GM12878 (cell line): ENCODE measurements at regions not wholly inside any gene's neighbourhood (a gene's known extent, or its start where the extent isn't known, plus 50 kb on each side); places are given as distances from the start of the nearest gene placed in this dataset.

Experiments
- ATAC-seq: fragments of 200-7000 bp; cut with Tn5 transposase; 3 replicates; pipeline ENCODE4 v1.9.1; 2020; ENCODE audit warnings: mild to moderate bottlenecking, moderate library complexity
- BruUV-seq: library from RNA; stranded (reverse); fragments of 400-500 nt; replicated peaks from 2 replicates; lab custom pipeline; 2021; lab: Mats Ljungman, UMichigan
- CTCF ChIA-PET: fragments of 300-600 bp; sonication (Branson Sonifier 250); formaldehyde crosslinking; extraction: SDS; loops from one replicate; lab custom pipeline; 2021; ENCODE audit warnings: inconsistent platforms; lab: Yijun Ruan, JAX
- POLR2A ChIA-PET: fragments of 350-600 bp; formaldehyde crosslinking; extraction: SDS; loops from one replicate; lab custom pipeline; 2021; ENCODE audit warnings: inconsistent platforms; lab: Charles Lee
- RAD21 ChIA-PET: fragments of 300-600 bp; sonication (Branson Sonifier 250); formaldehyde crosslinking; loops from one replicate; lab custom pipeline; 2023; ENCODE audit warnings: antibody characterized with exemption; ENCODE audit not compliant: unreplicated experiment; lab: Charles Lee
- SMC1A ChIA-PET: fragments of 300-600 bp; sonication (Branson Sonifier 250); formaldehyde crosslinking; loops from one replicate; lab custom pipeline; 2023; ENCODE audit not compliant: unreplicated experiment, uncharacterized antibody; lab: Charles Lee
- DNase-seq: peaks from one replicate; pipeline ENCODE4 v3.0.0-alpha.2; 2011; ENCODE audit warnings: low read depth, low spot score
- FAIRE-seq: peaks from 3 replicates; lab custom pipeline; 2011; peaks lifted over from hg19 to GRCh38; lab: Jason Lieb, UNC
- H2AFZ ChIP-seq: 2 replicates; pipeline ENCODE4 v1.6.0; 2011; ENCODE audit warnings: low read depth, low read length, control low read depth; ENCODE audit not compliant: control insufficient read depth
- H3K27ac ChIP-seq: 2 replicates; pipeline ENCODE4 v1.5.1; 2011; ENCODE audit warnings: control low read depth; ENCODE audit not compliant: control insufficient read depth, insufficient read depth
- H3K27me3 ChIP-seq, 2 experiments: replicated peaks in 1 of 2; 2 replicates each; pipeline versions ENCODE4 v1.6.0 to v1.6.1; 2011; ENCODE audit warnings: low read length in 1 of 2; ENCODE audit not compliant: control insufficient read depth in 2 of 2, insufficient read depth in 2 of 2
- H3K36me3 ChIP-seq, 2 experiments: 2 replicates each; pipeline ENCODE4 v1.5.1; 2011; ENCODE audit warnings: low read length in 1 of 2; ENCODE audit not compliant: control insufficient read depth in 2 of 2, insufficient read depth in 2 of 2
- H3K4me1 ChIP-seq: 2 replicates; pipeline ENCODE4 v1.6.1; 2011; ENCODE audit warnings: mild to moderate bottlenecking, low read length, moderate library complexity, mixed read lengths; ENCODE audit not compliant: control insufficient read depth, insufficient read depth
- H3K4me2 ChIP-seq: 2 replicates; pipeline ENCODE4 v1.6.0; 2011; ENCODE audit warnings: control low read depth; ENCODE audit not compliant: control insufficient read depth, insufficient read depth
- H3K4me3 ChIP-seq: fragments of 200-600 bp; sonication (generic); 2 replicates; pipeline ENCODE4 v1.5.1; 2016
- H3K79me2 ChIP-seq: 2 replicates; pipeline ENCODE4 v1.6.0; 2011; ENCODE audit warnings: low read length; ENCODE audit not compliant: control insufficient read depth, insufficient read depth
- H3K9ac ChIP-seq: 2 replicates; pipeline ENCODE4 v1.8.0; 2011; ENCODE audit warnings: low read length, control low read depth, mixed read lengths; ENCODE audit not compliant: control insufficient read depth, insufficient read depth
- H3K9me3 ChIP-seq: replicated peaks from 3 replicates; pipeline ENCODE4 v1.5.1; 2011; ENCODE audit warnings: mild to moderate bottlenecking, low read length; ENCODE audit not compliant: control insufficient read depth, insufficient read depth
- H4K20me1 ChIP-seq: 2 replicates; pipeline ENCODE4 v1.6.0; 2011; ENCODE audit not compliant: control insufficient read depth, insufficient read depth
- CBX3 ChIP-seq: fragments of 200-600 bp; sonication (generic); IDR thresholded peaks from 2 replicates; pipeline ENCODE4 v1.6.1; 2016; ENCODE audit warnings: low read depth, borderline replicate concordance
- DPF2 ChIP-seq: fragments of 450-650 bp; IDR thresholded peaks from 2 replicates; pipeline ENCODE4 v1.6.1; 2017; ENCODE audit warnings: mild to moderate bottlenecking
- E2F8 ChIP-seq: fragments of 450-650 bp; IDR thresholded peaks from 2 replicates; pipeline ENCODE4 v1.6.1; 2018; ENCODE audit warnings: mild to moderate bottlenecking, low read depth, moderate library complexity; ENCODE audit not compliant: partially characterized antibody
- ESRRA ChIP-seq: IDR thresholded peaks from 2 replicates; pipeline ENCODE4 v1.6.1; 2012; ENCODE audit warnings: mild to moderate bottlenecking, low read length, improper control_type of control experiment
- IRF5 ChIP-seq: fragments of 450-650 bp; IDR thresholded peaks from 2 replicates; pipeline ENCODE4 v1.6.1; 2017; ENCODE audit warnings: borderline replicate concordance
- NFXL1 ChIP-seq: fragments of 450-650 bp; IDR thresholded peaks from 2 replicates; pipeline ENCODE4 v1.6.1; 2017; ENCODE audit warnings: antibody characterized with exemption, mild to moderate bottlenecking, borderline replicate concordance
- NFYB ChIP-seq: IDR thresholded peaks from 2 replicates; pipeline ENCODE4 v1.6.1; 2011; ENCODE audit warnings: low read depth, mild to moderate bottlenecking, low read length, improper control_type of control experiment, moderate library complexity; ENCODE audit not compliant: insufficient read depth
- NKRF ChIP-seq: fragments of 450-650 bp; conservative IDR thresholded peaks from 2 replicates; pipeline ENCODE4 v1.6.1; 2017; ENCODE audit warnings: mild to moderate bottlenecking, moderate library complexity
- SKIL ChIP-seq: fragments of 450-650 bp; IDR thresholded peaks from 2 replicates; pipeline ENCODE4 v1.6.1; 2017; ENCODE audit warnings: mild to moderate bottlenecking, low read depth, inconsistent platforms; ENCODE audit not compliant: poor library complexity, severe bottlenecking
- TAF1 ChIP-seq: IDR thresholded peaks from 2 replicates; pipeline ENCODE4 v1.6.1; 2011; ENCODE audit warnings: mild to moderate bottlenecking, low read depth, low read length, borderline replicate concordance
- ZBTB40 ChIP-seq: fragments of 450-650 bp; IDR thresholded peaks from 2 replicates; pipeline ENCODE4 v1.6.1; 2016; ENCODE audit warnings: mild to moderate bottlenecking, moderate library complexity, borderline replicate concordance
- ZSCAN29 ChIP-seq: fragments of 450-650 bp; IDR thresholded peaks from 2 replicates; pipeline ENCODE4 v1.6.1; 2017; ENCODE audit warnings: mild to moderate bottlenecking, moderate library complexity
- WGBS: methylation state at CpG from one replicate; pipeline ENCODE4 v1.1.6; 2016; ENCODE audit warnings: low lambda C conversion rate; ENCODE audit not compliant: insufficient replicate concordance, insufficient coverage; ENCODE audit errors: missing lambda C conversion rate; 5-methylcytosine and 5-hydroxymethylcytosine counted together
- in situ Hi-C: fragments of 300-500 bp; cut with MboI; formaldehyde crosslinking; loops from 9 replicates; pipeline ENCODE4 v1.14.3; 2018; ENCODE audit warnings: mixed read lengths
- intact Hi-C: fragments of 100-400 bp; cut with micrococcal nuclease; formaldehyde crosslinking; loops from one replicate; pipeline ENCODE4 v1.14.2; 2022; ENCODE audit not compliant: unreplicated experiment

GRCh38 chr17:27965224-27965623 lies 72.1 kb upstream of the LYRM9 start:
- RAD21 ChIA-PET, result no interaction called here
- TF ChIP-seq E2F8, result no peak
- TF ChIP-seq CBX3, result no peak
- no peak for TF ChIP-seq SKIL
- no peak for TF ChIP-seq IRF5
- TF ChIP-seq NFXL1, result no peak
- TF ChIP-seq DPF2, result no peak
- TF ChIP-seq ZBTB40, result no peak
- TF ChIP-seq ZSCAN29, result no peak
- no peak for TF ChIP-seq TAF1
- no peak for TF ChIP-seq ESRRA
- no peak for TF ChIP-seq NFYB
- TF ChIP-seq NKRF, result no peak

More at GRCh38 chr17:27965224-27965623, 72.1 kb upstream of the LYRM9 start:
- Histone ChIP-seq H3K9me3 (no peaks in the 10 kb centered on the region), H3K4me2 (no peak overlapping the region), H3K9ac (no peak overlapping the region), H3K27me3 (no peaks in the 10 kb centered on the region; a peak in 1 of 4 replicates), H3K36me3 (no peaks in the 10 kb centered on the region), H4K20me1 (no peaks in the 10 kb centered on the region), H3K79me2 (no peaks in the 10 kb centered on the region), H2AFZ (no peak overlapping the region), H3K4me3 (no peak overlapping the region), H3K27ac (no peak overlapping the region), H3K4me1 (no peaks in the 10 kb centered on the region)
- BruUV-seq, result no TSS peak
- DNase-seq (no peak), ATAC-seq (no peak), FAIRE-seq (no peak)
- intact Hi-C loops, result no loop called here
- WGBS, result 3% methylated on average over 6 of the region's 6 CpGs
- POLR2A ChIA-PET, result no interaction called here
- in situ Hi-C loops, result no loop called here
- SMC1A ChIA-PET, result interaction anchor here (0.9 kb wide), 1 partner anchor 11 kb away, joined by 5 read pairs; no protein-coding TSS in a partner anchor
- CTCF ChIA-PET, result interaction anchor here (2.4 kb wide), 1 partner anchor 8 kb away, joined by 6 read pairs; no protein-coding TSS in a partner anchor
